Common myeloid progenitor, CD34-positive (primary cell): ENCODE measurements at regions not wholly inside any gene's neighbourhood (a gene's known extent, or its start where the extent isn't known, plus 50 kb on each side); places are given as distances from the start of the nearest gene placed in this dataset.

Experiments
- CTCF ChIA-PET: fragments of 350-600 bp; sonication (Branson Sonifier 250); formaldehyde crosslinking; loops from one replicate; lab custom pipeline; 2021; ENCODE audit warnings: antibody characterized with exemption; lab: Charles Lee
- POLR2A ChIA-PET: fragments of 350-600 bp; sonication (Branson Sonifier 250); formaldehyde crosslinking; loops from one replicate; lab custom pipeline; 2021; ENCODE audit warnings: antibody characterized with exemption; lab: Charles Lee
- DNase-seq, 3 donors: peaks; one replicate each; pipeline versions ENCODE4 v3.0.0 to v3.0.0-alpha.2; 2013
- H3K27ac ChIP-seq, 2 experiments: 1 replicate in 1 of 2; 2 replicates in 1 of 2; pipeline ENCODE4 v1.7.0; 2013; ENCODE audit warnings: inconsistent platforms in 2 of 2, low read length in 2 of 2, mild to moderate bottlenecking in 2 of 2, low read depth in 1 of 2, moderate library complexity in 1 of 2; ENCODE audit not compliant: severe bottlenecking in 2 of 2, insufficient read depth in 1 of 2, poor library complexity in 1 of 2
- H3K27me3 ChIP-seq, 5 experiments: replicated peaks in 2 of 5; 1 replicate in 3 of 5; 2 replicates in 2 of 5; pipeline versions ENCODE4 v1.6.1 to v1.7.0; 2013; ENCODE audit warnings: low read length in 4 of 5, mild to moderate bottlenecking in 2 of 5, moderate library complexity in 2 of 5, inconsistent platforms in 1 of 5; ENCODE audit not compliant: insufficient read depth in 5 of 5, control insufficient read depth in 4 of 5
- H3K36me3 ChIP-seq, 4 experiments: 1 replicate in 2 of 4; 2 replicates in 2 of 4; pipeline versions ENCODE4 v1.6.1 to v1.7.0; 2013; ENCODE audit warnings: low read length in 3 of 4, control low read depth in 1 of 4, mild to moderate bottlenecking in 1 of 4; ENCODE audit not compliant: control insufficient read depth in 4 of 4, insufficient read depth in 4 of 4
- H3K4me1 ChIP-seq, 4 experiments: 1 replicate in 3 of 4; 2 replicates in 1 of 4; pipeline versions ENCODE4 v1.6.1 to v1.7.1; 2013; ENCODE audit warnings: low read length in 3 of 4, mild to moderate bottlenecking in 3 of 4, control low read depth in 1 of 4, inconsistent platforms in 1 of 4, moderate library complexity in 1 of 4; ENCODE audit not compliant: control insufficient read depth in 4 of 4, insufficient read depth in 4 of 4; ENCODE audit errors: control extremely low read depth in 1 of 4
- H3K4me3 ChIP-seq, 7 experiments: 1 replicate in 4 of 7; 2 replicates in 3 of 7; pipeline versions ENCODE4 v1.5.1 to v1.7.0; 2013; ENCODE audit warnings: mild to moderate bottlenecking in 7 of 7, low read length in 6 of 7, moderate library complexity in 6 of 7, inconsistent platforms in 2 of 7, low read depth in 2 of 7, control low read depth in 1 of 7; ENCODE audit not compliant: insufficient read depth in 4 of 7, control insufficient read depth in 1 of 7; ENCODE audit errors: extremely low read depth in 1 of 7
- H3K9me3 ChIP-seq, 5 experiments: 1 replicate in 4 of 5; 2 replicates in 1 of 5; pipeline versions ENCODE4 v1.6.1 to v1.7.1; 2013; ENCODE audit warnings: low read length in 4 of 5, mild to moderate bottlenecking in 2 of 5, inconsistent platforms in 1 of 5, low read depth in 1 of 5, moderate library complexity in 1 of 5; ENCODE audit not compliant: control insufficient read depth in 4 of 5, insufficient read depth in 2 of 5; ENCODE audit errors: control extremely low read depth in 1 of 5
- WGBS: methylation state at CpG from one replicate; pipeline ENCODE4 v1.1.5; 2013; ENCODE audit not compliant: insufficient coverage; 5-methylcytosine and 5-hydroxymethylcytosine counted together

- Histone ChIP-seq H3K27me3 (no peaks in the 10 kb centered on the region), H3K4me3 (no peak overlapping the region), H3K9me3 (no peaks in the 10 kb centered on the region), H3K36me3 (no peaks in the 10 kb centered on the region), H3K4me1 (peaks cover 0 to 2% (median 0%) of the 10 kb centered on the region in 4 experiments), H3K27ac (no peak overlapping the region)
- ChIA-PET POLR2A (no interaction called here), CTCF (no interaction called here)
- DNase-seq: no peak
- no CpG with 5 or more reads among the region's 4 CpGs for WGBS
Measured at GRCh38 chr6:139744891-139745290, 370.4 kb upstream of the CITED2 start.

DNA sequence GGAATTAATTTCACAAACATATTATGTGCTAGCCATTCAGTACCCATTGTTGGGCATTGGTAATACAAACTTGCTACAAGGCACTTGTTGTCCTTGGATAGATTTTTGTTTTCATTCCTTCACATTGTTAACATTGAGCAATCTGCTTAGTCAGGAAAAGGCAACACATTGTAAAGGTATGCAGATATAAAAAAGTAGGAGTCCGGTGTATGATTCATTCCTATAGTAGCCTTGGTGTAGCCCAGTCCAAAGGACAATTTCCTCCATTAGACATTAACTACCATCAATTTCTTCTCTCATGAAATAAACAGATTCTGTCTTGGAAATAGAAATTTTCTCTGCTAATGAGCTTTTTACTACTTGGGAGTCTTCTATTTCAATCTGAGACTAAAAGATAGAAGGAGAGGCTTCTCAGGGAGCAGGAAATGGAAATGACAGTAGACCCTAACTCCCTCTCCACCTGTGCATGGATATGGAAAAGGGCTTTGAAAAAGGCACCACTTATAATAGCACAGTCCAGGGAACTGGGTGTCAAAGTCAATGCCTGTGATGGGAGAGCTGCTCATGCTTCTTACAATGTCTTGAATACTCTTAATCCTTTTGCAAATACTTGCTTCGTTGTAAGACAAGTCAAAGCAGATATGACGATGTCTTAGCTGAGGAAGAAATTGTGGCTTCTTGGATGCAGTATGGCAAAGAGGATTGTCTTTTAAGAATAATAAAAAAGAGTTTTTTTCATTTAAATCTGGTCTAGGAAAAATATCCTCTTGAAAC is 369.4 kb upstream of the CITED2 start:
- ChIA-PET CTCF (no interaction called here), POLR2A (no interaction called here)
- Histone ChIP-seq H3K27me3 (no peaks in the 10 kb centered on the region), H3K27ac (no peak overlapping the region), H3K4me3 (no peak overlapping the region), H3K4me1 (peaks cover 0 to 2% (median 0%) of the 10 kb centered on the region in 4 experiments), H3K9me3 (no peaks in the 10 kb centered on the region), H3K36me3 (no peaks in the 10 kb centered on the region)
- DNase-seq: no peak
- no CpG with 5 or more reads among the region's 3 CpGs for WGBS

DNA sequence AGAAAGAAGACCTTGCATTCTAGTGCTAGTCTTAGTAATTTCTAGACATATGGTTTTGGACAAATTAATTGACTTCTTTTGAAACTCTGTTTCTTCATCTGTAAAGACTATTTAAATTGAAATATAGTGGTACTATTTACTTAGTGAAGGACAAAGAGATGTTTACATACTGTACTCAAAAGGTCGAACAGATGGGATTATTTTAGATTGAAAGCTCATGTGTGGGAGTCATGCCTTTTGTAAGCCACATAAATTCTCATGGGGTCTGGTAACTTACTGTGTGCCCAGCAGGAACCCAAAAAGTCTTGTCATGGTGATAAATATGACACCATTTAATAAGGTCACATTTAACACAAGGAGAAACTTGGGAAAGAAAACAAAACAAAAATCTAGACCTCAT is 368.2 kb upstream of the CITED2 start:
- no peak for DNase-seq
- ChIA-PET POLR2A (no interaction called here), CTCF (no interaction called here)
- Histone ChIP-seq H3K4me1 (peaks cover 0 to 2% (median 0%) of the 10 kb centered on the region in 4 experiments), H3K27ac (no peak overlapping the region), H3K27me3 (no peaks in the 10 kb centered on the region), H3K4me3 (no peak overlapping the region), H3K9me3 (no peaks in the 10 kb centered on the region), H3K36me3 (no peaks in the 10 kb centered on the region)
- no CpG with 5 or more reads among the region's 1 CpG for WGBS

DNA sequence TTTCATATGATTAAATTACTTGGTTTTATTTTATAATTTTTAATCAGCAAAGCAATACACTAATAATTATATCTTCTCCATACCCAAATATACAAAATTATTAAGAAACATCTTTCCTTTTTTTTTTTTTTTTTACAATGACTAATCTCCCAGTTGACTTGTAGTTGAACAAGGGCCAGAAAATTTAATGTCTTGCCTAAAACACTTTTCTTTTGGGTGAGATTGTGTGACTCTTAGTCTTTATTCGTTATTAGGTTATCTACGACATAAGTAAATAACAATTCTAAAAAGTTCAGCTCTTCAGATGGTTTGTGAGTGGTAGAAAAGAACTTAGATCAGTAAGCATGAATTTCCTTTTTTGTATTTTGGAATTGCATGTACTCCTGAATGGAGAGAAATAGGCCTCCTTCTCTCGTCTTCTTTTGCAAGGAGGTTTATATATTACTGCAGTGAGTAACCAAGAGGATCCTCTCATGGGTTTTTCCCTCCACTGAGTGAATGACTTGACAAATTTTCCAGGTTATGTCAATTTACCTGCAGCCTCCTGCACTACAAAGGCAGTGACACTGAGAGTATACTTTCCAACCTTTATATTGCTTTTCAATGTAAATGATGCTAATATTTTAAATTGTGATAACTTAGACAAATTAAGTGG is 364.5 kb upstream of the CITED2 start:
- WGBS: 100% methylated on average over 1 of the region's 3 CpGs
- no peak overlapping the region for H3K27ac ChIP-seq
- H3K36me3 ChIP-seq: no peaks in the 10 kb centered on the region
- no peak for DNase-seq
- H3K27me3 ChIP-seq: no peaks in the 10 kb centered on the region
- no peaks in the 10 kb centered on the region for H3K9me3 ChIP-seq
- no peaks in the 10 kb centered on the region for H3K4me1 ChIP-seq
- ChIA-PET CTCF (no interaction called here), POLR2A (interaction anchor here (0.7 kb wide), 1 partner anchor 15 kb away, joined by 4 read pairs; no protein-coding TSS in a partner anchor)
- no peak overlapping the region for H3K4me3 ChIP-seq

DNA sequence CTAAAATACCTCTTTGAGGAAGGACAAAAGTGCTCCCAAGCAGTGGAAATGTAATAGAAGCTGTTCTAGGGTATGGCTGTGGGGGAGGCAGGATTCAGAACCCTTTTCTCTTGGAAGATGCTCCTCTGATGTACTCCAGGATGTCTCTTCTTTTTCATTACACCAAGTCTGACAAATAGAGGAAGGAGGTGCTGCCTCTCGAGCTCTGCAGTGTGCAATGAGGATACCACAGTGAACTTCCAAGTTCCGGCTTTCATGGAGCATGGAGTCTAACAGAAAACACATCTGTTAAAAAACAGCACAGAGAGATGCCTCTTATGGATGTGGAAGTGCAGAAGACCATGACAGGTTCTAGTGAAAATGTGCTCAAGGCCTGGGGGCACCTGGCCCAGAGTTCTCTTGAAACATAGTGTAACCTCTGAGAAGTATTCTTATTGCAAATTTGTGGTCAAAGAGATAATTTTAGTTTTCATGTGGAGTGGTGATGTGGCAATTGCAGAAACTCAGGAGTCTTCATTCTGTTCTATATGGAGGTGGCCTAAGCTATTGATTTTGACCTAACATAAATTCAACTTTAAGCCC is 362.0 kb upstream of the CITED2 start:
- no peaks in the 10 kb centered on the region for H3K9me3 ChIP-seq
- 80% methylated on average over 1 of the region's 2 CpGs for WGBS
- no peak for DNase-seq
- no peak overlapping the region for H3K27ac ChIP-seq
- no peaks in the 10 kb centered on the region for H3K27me3 ChIP-seq
- ChIA-PET CTCF (no interaction called here), POLR2A (no interaction called here)
- no peaks in the 10 kb centered on the region for H3K4me1 ChIP-seq
- H3K4me3 ChIP-seq: no peak overlapping the region
- H3K36me3 ChIP-seq: no peaks in the 10 kb centered on the region

DNA sequence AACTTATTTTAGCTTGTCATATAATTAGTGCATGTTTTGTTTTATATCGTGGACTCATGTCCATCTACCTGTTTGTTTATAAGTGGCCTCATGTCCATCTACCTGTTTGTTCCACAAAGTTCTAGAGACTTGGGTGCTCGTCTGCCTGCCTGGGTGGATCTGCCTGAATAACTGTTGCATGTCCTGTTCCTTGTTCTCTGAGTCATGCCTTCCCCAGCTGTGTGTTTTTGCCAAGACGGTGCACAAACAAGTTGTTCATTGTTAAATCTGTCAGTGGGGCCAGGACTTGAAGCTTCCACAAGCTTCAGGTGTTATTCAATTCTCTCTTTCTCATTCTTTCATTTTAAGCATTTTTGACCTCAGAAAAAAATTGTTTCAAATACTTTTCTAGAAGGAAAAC is 358.0 kb upstream of the CITED2 start:
- H3K27ac ChIP-seq: no peak overlapping the region
- no peaks in the 10 kb centered on the region for H3K4me1 ChIP-seq
- no peaks in the 10 kb centered on the region for H3K27me3 ChIP-seq
- WGBS: 90% methylated on average over 3 of the region's 3 CpGs
- no peaks in the 10 kb centered on the region for H3K9me3 ChIP-seq
- H3K36me3 ChIP-seq: no peaks in the 10 kb centered on the region
- no peak for DNase-seq
- CTCF ChIA-PET: interaction anchor here (0.9 kb wide), 1 partner anchor 9 kb away, joined by 3 read pairs; no protein-coding TSS in a partner anchor
- POLR2A ChIA-PET: no interaction called here
- no peak overlapping the region for H3K4me3 ChIP-seq
